ENCODE measurements at regions not wholly inside any gene's neighbourhood (a gene's known extent, or its start where the extent isn't known, plus 50 kb on each side); places are given as distances from the start of the nearest gene placed in this dataset.
"Not testable (repeated sequence)": the region's sequence is repeated elsewhere in the genome, so short reads cannot be mapped to it uniquely, and the experiment has no call there.

DNA sequence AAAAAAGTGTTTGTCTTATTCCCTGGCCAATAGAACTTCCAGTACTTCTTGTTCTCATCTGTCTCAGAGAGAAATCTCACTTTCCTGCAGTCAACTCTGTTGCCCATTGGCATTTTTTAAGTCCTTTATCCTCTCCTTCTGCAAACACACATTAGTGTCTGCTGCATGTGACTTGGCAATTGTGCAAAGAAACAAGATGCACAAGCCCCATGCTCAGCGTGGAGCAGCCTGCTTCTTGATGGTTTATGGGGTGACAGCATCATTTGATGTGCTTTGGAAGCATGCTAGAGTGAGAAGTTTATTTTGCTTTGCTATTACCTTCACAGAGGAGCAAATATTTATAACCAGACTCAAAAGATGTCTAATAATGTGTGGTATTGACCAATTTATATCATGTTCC is 238.2 kb downstream of the FAT3 start:
- DNase-seq (ENCODE audit: low read depth in 4 of 4, low spot score in 3 of 4), result no peak

DNA sequence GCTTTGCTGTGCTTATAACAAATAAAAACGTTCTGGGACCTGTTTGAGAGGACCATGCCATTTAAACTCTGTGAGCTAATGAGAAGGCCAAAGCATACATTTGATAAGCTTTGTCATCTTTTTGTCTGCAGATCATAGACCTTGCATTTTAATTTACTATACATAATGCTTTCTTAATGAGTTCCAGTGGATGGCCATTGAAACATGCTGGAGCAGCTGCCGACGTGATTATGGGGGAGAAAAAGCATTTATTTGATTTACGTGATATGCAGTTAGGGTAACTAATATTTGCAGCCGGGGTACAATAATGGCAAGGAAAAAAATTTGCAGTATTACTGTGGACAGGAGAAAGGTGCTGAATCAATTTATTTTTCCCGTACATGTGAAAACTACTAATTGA is 240.2 kb downstream of the FAT3 start:
- DNase-seq (ENCODE audit: low read depth in 4 of 4, low spot score in 3 of 4), result no peak

DNA sequence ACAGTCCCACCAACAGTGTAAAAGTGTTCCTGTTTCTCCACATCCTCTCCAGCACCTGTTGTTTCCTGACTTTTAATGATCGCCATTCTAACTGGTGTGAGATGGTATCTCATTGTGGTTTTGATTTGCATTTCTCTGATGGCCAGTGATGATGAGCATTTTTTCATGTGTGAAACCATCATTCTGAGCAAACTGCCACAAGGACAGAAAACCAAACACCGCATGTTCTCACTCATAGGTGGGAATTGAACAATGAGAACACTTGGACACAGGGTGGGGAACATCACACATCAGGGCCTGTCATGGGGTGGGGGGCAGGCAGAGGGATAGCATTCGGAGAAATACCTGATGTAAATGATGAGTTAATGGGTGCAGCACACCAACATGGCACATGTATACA is 240.8 kb downstream of the FAT3 start:
- DNase-seq (ENCODE audit: low read depth in 4 of 4, low spot score in 3 of 4), result not testable (repeated sequence)

DNA sequence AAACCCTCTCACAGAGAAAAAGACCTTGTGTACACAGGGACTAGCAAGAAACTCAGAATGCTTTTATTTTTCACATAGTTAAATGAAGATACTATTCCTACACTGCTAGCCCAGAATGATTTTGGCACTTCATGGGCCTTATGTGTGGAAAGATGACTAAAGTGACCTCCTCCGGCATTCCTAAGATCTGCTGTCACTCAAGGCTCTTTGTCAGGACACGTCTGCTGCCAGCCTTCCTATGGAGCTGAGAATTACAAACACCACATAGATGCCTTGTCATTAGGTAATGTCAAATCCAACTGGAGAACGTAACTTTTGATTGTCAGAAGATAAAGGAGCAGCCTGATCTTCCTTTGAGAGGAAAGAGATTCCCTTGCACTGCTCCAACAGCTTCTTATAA is 249.1 kb downstream of the FAT3 start:
- no peak for DNase-seq (ENCODE audit: low read depth in 4 of 4, low spot score in 3 of 4)

DNA sequence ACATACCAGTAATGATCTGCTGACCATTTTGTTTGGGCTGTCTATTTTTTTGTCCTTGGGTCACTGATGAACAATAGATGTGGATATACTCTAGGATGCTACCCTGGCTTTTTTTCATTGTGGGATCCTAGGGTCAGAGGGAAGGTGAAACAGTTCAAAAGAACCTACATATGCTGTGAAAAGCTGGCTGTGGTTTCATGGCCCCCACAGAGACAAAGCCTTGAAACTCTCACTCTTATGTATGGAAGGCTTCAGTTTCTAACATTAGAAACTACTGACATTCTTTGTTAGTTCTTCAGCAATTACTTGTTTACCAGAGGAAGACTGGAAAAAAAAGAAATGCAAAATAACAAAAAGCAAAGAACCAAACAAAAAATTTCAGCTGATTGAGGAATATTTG is 250.7 kb downstream of the FAT3 start:
- no peak for DNase-seq (ENCODE audit: low read depth in 4 of 4, low spot score in 3 of 4)

DNA sequence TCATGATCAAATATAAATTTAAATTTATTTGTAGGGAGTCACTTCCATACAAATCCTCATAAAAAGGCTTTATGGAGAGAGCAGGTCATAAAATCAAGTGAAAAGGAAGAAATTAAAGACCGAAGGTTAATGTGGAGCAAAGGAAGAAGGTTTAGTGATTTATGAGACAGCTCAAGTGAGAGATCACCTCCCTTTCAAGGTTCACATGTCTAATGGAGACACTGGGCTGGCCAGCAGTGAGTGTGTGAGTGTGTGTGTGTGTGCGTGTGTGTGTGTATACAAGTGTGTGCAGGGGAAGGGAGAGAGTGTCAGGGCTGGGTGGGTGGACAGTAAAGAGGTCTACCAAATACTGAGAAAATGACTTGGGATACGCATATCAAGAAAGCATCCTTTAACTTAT is 251.2 kb downstream of the FAT3 start:
- no peak for DNase-seq (ENCODE audit: low read depth in 4 of 4, low spot score in 3 of 4)

DNA sequence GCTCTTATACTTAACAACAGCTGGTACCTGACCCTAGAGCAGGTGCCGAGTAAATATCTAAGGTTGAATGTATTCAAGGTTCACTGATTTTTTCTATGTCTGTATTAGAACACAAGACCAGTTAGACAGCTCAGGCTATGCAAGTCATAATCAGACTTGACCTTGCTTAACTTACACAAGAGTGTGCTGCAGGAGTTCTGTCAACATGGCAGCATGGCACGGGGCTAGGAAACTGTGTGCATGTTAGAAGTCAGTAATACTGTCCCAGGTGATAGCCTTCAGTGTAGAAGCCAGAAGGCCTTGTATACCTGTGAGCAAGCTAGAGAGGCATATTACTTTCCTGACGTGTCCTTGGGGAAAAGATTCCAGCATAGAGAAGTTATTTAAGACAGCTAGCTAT is 253.1 kb downstream of the FAT3 start:
- DNase-seq (ENCODE audit: low read depth in 4 of 4, low spot score in 3 of 4), result no peak

DNA sequence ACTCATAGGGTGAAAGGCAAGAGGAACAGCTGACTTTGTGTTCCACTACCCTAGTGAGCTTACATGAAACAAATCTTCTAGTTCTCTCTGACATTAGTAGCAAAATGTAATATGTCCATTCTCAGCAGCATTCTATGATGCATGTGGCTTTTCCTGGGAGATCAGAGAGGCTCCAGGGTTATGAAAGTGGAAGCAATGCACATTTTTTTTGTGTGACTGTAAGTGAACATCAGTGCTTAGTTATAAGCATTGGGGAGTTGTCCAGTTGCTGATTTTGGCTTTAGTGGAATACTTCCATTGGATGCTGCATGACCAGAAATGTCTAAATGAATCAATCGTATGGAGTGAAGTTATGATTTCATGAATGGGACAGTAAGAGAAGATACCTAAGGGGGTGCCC is 255.9 kb downstream of the FAT3 start:
- no peak for DNase-seq (ENCODE audit: low read depth in 4 of 4, low spot score in 3 of 4)

DNA sequence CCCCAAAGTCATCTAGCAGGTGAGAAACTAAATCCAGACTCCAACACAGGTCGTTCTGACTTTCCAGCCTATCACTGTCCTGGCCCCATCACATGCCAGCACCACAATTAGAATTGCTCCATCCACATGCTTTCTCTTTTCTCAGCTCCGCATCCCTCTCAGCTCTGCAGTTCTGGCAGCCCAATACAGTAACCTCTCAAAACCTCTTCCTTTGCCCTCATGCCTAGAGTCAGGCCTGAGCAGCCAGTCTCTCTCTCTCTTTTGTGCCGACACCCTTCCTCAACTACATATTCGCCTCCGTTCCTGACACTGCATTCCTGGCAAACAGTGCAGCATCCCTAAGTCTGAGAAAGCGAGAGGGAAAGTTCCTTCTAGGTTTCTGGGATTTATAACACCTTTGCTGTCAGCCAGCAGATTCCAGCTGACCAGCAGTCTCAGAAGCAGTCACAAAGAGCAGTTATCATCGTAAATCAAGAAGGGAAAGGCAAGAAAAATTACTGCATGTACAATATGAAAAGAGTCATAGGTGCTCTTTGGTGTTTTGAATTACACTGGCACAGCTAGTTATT is 258.0 kb downstream of the FAT3 start:
- DNase-seq (ENCODE audit: low read depth in 4 of 4, low spot score in 3 of 4), result no peak

DNA sequence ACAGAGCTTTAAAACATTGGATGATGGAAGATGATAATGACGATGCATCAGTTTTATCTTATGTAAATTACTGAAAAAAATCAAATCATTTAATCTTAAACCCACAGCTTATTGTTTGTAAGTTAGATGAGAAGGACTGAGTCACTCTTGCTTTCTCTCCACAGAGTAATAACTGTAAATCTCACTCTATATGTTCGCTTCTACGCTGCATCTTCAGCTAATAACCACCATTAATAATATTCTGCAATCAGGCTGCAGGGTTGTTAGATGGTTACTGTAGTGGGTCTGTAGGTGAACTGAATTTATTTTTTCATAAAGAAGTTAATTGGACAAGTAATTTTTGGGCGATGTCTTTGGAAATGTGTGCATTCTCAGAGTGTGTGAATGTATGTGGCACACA is 260.0 kb downstream of the FAT3 start:
- DNase-seq (ENCODE audit: low read depth in 4 of 4, low spot score in 3 of 4), result no peak

DNA sequence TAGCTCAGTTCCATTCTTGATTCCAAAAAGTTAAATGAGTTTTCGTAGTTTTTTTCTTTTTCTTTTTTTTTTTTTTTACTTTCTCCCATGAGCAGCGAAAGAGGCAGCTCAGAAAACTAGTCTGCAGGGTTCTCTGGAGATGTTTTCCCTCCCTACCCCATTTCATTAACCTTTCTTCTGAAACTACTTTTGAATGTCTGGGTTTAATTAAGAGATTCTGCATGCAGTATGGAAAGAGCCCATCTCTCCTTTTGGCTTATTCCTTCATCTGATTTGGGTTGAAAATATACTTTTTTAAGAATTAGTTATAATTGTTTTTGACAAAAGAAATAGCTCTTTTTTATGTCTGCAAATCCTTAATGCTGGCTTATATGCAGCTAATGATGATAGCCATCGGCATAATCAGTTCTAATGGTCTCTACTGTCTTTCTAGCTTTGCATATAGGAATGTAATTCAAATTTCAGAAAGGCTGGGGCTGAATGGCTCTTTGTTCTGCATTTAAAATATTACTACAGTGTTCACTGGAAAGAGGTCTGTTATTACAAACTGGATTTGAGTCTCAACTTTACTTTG is 265.3 kb downstream of the FAT3 start:
- DNase-seq (ENCODE audit: low read depth in 4 of 4, low spot score in 3 of 4), result no peak

DNA sequence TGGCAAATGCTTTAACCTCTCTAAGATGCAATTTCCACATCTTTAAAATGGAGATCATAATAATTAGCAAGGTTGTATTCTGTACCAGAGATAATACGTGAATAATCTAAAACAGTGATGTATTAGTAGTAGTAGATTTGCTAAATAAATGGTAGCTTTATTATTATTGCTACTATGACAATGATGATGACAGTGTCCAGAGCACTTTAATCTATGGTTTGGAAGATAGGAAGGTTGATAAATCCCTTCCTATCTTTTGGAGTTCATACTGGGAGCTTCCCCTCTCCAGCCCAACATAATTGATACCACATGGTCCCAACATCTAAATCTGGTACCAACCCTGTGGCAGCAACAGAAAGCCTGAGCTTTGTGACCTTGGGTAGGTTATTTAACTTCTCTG is 267.8 kb downstream of the FAT3 start:
- no peak for DNase-seq (ENCODE audit: low read depth in 4 of 4, low spot score in 3 of 4)

DNA sequence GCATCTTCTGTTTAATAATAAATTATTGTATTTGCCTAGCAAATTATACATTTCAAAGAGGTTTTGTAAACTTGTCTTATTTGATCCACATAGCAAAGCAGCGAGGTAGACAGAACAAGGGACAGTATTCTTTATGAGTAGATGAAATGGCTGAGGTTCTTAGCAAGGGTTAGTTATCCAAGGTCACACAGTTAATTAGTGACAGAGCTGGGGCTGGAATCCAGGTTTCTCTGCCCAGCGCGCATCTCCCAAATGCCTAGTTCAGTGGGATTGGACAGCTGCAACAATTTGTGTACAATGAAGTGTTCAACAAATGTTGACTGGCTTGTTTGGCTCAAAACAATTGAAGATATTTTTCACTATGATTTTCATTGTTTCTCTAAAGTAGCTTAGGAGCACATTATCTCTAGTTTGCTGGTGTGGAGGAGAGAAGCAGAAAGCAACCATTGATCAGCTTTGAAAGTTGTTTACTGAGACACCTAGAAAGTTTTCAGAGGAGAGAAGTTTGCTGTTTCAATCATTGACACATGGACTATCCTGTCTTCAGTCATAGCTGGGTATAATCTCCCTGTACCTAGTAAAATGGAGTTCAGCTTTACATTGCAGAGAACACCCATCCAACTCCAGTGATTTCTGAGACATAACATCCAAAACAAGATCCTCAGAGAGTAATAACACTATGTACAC is 270.6 kb downstream of the FAT3 start:
- DNase-seq (ENCODE audit: low read depth in 4 of 4, low spot score in 3 of 4), result no peak

DNA sequence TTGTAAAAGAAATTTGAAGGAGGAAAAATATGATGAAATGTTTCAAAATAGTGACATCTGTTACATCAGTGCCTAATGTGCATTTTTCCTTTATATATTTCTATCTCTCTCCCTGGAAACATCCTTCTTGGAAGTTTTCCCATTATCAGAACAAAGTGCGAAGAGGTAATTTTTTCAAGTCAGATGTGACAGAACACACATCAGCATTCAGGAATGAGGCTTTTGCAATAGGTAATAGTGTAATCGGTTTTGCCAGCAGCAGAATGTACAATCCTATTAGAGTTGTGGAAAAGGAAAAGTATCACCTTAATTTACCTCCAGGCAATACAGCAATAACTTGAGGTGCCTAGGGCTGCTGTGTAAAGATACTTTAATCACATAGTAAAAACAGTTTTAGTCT is 275.8 kb downstream of the FAT3 start:
- no peak for DNase-seq (ENCODE audit: low read depth in 4 of 4, low spot score in 3 of 4)

DNA sequence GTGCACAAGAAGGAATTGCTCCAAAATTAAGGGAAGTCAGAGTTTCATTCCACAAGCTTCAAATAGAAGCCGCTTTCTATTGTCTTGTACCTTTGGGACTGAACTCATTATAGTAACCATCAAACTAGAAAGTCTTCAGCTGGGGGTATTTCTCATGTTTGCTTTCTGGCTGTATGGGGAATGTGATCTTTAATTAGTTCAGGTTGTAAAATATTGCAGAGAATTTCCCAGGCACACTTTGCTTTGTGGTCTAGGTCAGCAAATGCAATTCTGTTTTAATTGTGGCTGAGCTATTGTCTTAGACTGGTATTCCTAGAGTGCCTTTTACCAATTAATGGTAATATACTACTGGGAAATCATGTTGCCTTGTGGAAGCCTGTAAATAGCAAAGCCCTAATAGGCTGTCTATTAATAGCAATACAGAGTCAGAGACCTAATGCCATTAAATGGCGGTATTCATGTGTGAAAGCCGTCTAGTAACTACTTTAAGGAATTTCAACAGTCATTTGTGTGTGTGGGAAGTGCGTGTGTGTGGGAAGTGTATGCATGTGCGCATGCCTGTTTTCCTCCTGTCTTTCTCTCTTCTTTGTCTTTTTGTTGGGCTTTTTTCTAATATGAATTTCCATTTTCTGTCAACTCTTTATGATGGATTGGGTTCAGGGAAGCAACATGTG is 276.6 kb downstream of the FAT3 start:
- no peak for DNase-seq (ENCODE audit: low read depth in 4 of 4, low spot score in 3 of 4)

DNA sequence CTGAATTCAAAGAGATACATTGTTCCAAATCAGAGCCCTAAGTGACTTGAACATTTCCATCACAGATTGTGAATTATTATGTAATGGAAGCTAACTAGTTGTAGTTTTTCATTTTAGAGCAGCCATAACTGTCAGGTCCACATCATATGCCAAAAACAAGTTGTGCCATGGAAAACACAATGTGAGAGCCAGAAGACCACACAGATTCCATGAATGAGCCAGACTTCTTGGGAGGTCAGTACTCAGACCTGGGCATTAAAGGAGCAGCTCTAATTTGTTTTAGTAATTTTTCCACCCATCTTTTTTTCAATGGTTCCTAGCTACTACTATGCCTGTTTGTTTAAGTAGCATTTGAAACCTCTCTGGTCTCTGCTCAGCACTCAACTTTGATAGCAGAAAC is 279.4 kb downstream of the FAT3 start:
- DNase-seq (ENCODE audit: low read depth in 4 of 4, low spot score in 3 of 4), result no peak

DNA sequence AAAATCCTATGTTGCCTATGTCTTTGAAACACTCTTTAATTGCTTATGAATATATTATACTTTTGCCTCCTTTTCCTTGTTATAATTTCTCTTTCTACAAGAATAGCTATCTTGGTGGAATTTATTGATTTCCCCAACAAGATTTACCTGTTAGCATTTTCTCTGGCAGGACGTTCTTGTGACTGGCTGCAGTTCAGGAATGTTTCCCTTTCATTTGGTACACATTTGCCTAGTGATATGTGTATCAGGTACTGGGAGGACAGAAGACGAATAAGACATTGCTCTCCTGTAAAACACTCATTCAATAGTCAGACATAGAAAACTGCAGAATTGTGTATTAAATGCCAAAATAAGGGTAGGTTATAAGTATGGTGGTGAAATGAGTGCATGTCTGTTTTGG is 279.9 kb downstream of the FAT3 start:
- DNase-seq (ENCODE audit: low read depth in 4 of 4, low spot score in 3 of 4), result no peak

DNA sequence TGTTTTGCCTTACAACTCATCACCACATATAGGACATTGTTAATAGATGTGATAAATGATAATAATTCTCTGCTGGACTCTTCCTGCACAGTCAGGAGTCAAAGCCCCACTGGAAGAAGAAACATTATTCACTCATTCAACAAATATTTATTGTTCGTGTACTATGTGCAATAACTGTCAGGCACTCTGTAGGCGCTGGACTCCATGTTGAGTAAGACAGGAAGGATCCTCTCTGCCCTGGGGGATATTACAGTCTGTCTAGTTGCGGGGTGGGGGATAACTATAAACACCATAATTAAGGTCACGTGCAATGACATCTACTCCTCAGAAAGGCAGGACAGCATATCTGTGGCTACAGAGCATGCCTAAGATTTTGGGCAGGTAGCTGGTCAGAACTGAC is 281.1 kb downstream of the FAT3 start:
- DNase-seq (ENCODE audit: low read depth in 4 of 4, low spot score in 3 of 4), result no peak

DNA sequence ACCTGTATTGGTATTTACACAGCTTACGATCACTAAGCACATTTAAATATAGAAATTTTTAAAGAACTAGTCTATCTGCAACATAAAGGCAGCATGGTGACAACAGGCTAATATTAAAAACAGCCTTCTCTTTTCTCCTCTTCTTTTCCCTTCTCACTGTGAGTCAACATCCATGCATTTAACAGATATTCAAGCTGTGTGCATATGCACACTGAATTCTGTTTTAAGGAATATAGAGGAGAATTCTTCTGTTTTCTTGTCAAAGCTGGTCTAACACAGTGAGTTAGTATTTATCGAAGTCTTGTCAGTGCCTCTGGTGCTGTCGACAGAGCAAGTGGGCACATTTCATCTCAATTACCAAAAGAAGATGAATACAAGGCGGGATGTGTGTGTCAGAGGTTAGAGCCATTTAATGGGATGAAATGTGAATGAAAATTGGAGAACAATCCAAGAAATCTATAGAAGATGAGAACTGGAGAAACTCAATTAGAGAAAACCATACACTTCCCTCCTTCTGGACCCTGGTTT is 282.3 kb downstream of the FAT3 start:
- DNase-seq (ENCODE audit: low read depth in 4 of 4, low spot score in 3 of 4), result no peak

DNA sequence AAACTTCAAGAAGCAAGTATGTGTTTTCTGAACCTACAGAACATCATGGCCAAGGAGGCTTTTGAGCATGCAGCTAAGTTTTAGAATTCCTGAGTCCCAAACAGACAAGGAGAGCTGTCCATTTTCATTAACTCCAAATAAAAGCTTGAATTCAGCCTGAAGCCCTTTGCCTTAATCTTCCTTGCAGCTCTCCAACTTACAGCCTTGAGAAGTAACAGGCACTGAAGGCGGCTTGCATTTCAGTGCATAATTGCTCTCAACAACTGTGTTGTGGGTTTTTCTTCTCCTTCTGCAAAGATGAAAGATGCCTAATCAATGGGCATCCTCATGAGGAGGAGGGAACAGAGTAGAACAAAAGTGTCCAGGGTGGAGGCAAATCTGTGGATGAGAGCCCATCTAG is 286.0 kb downstream of the FAT3 start:
- DNase-seq (ENCODE audit: low read depth in 4 of 4, low spot score in 3 of 4), result no peak

DNA sequence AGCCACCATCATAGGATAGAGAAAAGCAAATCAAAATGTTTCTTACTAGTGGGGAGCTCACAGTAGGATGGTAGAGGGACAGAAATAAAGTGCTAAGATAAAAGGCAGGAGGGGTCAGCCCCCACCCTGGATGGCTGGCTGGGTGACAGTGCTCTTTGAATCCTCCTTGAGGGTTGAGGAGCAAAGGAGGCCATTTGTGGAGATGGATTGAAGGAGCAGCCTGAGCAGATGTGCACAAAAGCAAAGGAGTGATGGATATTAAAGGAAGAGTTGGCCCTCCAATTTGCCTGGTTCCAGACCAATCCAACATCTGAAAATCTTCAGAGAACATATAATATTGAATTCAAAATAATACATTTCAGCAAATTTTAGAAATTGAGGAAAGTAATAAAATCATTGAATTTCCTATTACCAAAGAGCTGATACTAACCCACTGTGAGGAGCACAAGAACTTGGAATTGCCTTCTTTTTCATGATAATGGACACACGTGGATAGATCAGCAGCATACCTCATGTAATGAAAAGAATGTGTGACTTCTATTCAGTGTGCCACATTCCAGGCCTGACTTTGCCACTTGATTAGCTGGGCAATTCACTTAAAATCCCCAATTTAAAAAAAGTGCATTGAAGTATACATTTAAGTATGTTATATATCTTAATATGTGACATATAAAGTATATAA is 287.0 kb downstream of the FAT3 start:
- no peak for DNase-seq (ENCODE audit: low read depth in 4 of 4, low spot score in 3 of 4)
